ENCODE measurements at regions not wholly inside any gene's neighbourhood (a gene's known extent, or its start where the extent isn't known, plus 50 kb on each side); places are given as distances from the start of the nearest gene placed in this dataset.

- no peak for TF ChIP-seq CTCF (conservative IDR thresholded peaks at IDR 0.05 in 1 of 2, IDR thresholded peaks at IDR 0.05 in 1 of 2; ENCODE audit: extremely low read depth in 1 of 2, insufficient read depth in 1 of 2, low read depth in 1 of 2, low read length in 2 of 2)
- TF ChIP-seq EZH2 (IDR thresholded peaks at IDR 0.05; ENCODE audit: borderline replicate concordance, low read length), result no peak
Measured at GRCh38 chr10:59047180-59047579, 129.3 kb upstream of the PHYHIPL start.

Data from mammary epithelial cell (primary cell).